ENCODE measurements at regions not wholly inside any gene's neighbourhood (a gene's known extent, or its start where the extent isn't known, plus 50 kb on each side); places are given as distances from the start of the nearest gene placed in this dataset.

DNA sequence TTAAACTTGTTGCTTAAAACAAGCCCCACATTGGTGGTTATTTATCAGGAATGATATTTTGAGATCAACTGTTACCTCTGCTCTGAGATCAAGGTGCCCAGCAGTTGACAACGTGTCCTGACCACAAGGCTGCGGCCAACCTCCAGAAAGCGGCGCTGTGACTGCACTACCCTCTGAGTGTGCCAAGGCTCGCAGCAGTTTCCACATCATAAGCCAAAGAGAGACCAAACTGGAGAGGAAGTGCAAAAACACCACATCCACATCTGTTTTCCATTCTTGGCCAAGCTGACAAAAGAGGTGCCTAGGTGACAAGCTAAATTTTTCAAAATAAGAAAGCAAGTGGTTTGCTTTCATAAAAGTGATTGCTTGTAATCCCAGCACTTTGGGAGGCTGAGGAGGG, 410.8 kb upstream of the POU3F3 start:
- H3K27me3 ChIP-seq: no peaks in the 10 kb centered on the region
- TF ChIP-seq EP300 (IDR thresholded peaks at IDR 0.05) (no peak), POLR2A (IDR thresholded peaks at IDR 0.05) (no peak)
- TF ChIP-seq, protein P1, sequence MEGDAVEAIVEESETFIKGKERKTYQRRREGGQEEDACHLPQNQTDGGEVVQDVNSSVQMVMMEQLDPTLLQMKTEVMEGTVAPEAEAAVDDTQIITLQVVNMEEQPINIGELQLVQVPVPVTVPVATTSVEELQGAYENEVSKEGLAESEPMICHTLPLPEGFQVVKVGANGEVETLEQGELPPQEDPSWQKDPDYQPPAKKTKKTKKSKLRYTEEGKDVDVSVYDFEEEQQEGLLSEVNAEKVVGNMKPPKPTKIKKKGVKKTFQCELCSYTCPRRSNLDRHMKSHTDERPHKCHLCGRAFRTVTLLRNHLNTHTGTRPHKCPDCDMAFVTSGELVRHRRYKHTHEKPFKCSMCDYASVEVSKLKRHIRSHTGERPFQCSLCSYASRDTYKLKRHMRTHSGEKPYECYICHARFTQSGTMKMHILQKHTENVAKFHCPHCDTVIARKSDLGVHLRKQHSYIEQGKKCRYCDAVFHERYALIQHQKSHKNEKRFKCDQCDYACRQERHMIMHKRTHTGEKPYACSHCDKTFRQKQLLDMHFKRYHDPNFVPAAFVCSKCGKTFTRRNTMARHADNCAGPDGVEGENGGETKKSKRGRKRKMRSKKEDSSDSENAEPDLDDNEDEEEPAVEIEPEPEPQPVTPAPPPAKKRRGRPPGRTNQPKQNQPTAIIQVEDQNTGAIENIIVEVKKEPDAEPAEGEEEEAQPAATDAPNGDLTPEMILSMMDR (IDR thresholded peaks at IDR 0.05): no peak
- no peak for DNase-seq (ENCODE audit: low spot score in 2 of 2)
- H3K27ac ChIP-seq: no peak overlapping the region
- H3K4me3 ChIP-seq: no peak overlapping the region
- no peaks in the 10 kb centered on the region for H3K9me3 ChIP-seq
- WGBS, 2 donors: 66 to 93% methylated on average over 5 of the region's 5 CpGs
- no peaks in the 10 kb centered on the region for H3K36me3 ChIP-seq
- H3K4me1 ChIP-seq: no peaks in the 10 kb centered on the region

DNA sequence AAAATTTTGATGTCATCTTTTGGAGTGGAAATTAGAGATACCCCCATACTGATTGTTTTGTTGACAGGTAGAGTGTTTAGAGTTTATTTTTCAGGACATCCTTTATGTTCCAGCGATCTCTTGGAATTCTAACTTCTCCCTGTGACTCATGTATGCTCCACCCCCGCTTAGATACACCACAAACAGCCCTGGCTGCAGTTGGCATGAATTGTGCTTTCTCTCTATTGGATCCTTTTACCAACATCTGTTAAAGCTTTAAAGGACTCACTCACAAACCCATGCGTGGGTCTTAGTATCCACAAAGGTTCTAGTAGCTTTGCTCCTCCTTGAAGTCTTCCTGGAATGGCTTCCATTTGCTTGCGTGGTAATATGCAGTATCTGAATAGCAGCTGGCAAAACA, 409.5 kb upstream of the POU3F3 start:
- 63 to 68% methylated on average over 4 of the region's 4 CpGs for WGBS, 2 donors
- no peak for DNase-seq (ENCODE audit: low spot score in 2 of 2)

DNA sequence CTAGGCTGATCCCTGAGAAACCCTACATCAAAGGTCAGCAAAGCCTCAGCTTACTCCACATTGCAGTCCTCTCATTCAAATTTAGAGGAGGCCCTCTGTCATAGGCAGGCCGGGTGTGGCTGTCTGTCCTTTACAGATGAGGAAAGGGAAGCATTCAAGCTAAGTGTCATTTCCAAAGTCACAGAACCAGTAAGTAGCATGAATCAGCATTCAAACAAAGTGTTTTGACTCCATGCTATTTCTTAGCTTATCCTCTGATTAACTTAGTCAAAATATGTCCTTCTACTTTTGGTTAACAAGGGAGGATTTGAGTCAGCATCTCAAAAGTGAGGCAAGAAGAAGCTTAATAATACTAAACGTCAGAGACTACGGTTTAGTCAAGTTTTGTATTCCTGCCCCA, 409.0 kb upstream of the POU3F3 start:
- TF ChIP-seq POLR2A (IDR thresholded peaks at IDR 0.05): no peak
- TF ChIP-seq, protein P1 (IDR thresholded peaks at IDR 0.05): no peak
- no peak for TF ChIP-seq EP300 (IDR thresholded peaks at IDR 0.05)
- H3K4me3 ChIP-seq: no peak overlapping the region
- no peak for DNase-seq (ENCODE audit: low spot score in 2 of 2)
- H3K4me1 ChIP-seq: no peaks in the 10 kb centered on the region
- no peak overlapping the region for H3K27ac ChIP-seq
- 78 to 87% methylated on average over 3 of the region's 3 CpGs for WGBS, 2 donors
- H3K9me3 ChIP-seq: no peaks in the 10 kb centered on the region
- no peaks in the 10 kb centered on the region for H3K36me3 ChIP-seq
- no peaks in the 10 kb centered on the region for H3K27me3 ChIP-seq

More for the DNA sequence above, 409.5 kb upstream of the POU3F3 start:
- TF ChIP-seq EP300 (IDR thresholded peaks at IDR 0.05) (no peak), POLR2A (IDR thresholded peaks at IDR 0.05) (no peak)
- TF ChIP-seq, protein P1 (IDR thresholded peaks at IDR 0.05): no peak
- no peaks in the 10 kb centered on the region for H3K9me3 ChIP-seq
- no peak overlapping the region for H3K27ac ChIP-seq
- no peaks in the 10 kb centered on the region for H3K36me3 ChIP-seq
- no peaks in the 10 kb centered on the region for H3K4me1 ChIP-seq
- no peaks in the 10 kb centered on the region for H3K27me3 ChIP-seq
- no peak overlapping the region for H3K4me3 ChIP-seq

DNA sequence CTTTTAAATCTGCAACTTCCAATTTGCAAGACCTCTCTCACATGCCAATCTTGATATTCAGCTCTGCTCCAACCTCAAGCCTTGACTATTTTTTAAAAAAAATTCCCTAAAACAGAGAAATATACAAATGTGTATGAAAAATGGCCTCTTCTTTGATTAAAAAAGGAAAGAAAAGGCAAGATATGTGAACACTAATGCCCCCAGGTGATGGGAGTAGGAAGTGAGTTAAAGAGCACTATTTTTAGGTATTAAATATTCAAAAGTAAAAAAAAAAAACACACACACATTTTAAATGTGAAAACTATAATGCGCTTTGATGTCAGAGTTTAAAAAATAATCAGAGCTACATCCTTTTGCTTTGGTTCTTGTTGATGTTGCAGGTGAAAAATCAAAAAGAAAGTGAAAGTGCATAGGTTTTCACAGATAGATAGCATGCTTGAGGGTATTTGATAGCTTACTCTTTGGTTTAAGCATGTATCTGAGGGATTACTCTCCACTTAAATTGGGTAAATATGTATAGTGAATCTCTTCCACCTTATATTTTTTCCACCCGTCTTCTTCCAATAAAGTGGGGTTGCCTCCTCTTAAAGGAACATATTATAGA, 406.0 kb upstream of the POU3F3 start:
- Histone ChIP-seq H3K36me3 (no peaks in the 10 kb centered on the region), H3K27ac (no peak overlapping the region), H3K27me3 (no peaks in the 10 kb centered on the region), H3K4me1 (no peaks in the 10 kb centered on the region), H3K9me3 (no peaks in the 10 kb centered on the region), H3K4me3 (no peak overlapping the region)
- no peak for TF ChIP-seq EP300 (IDR thresholded peaks at IDR 0.05)
- no peak for TF ChIP-seq POLR2A (IDR thresholded peaks at IDR 0.05)
- TF ChIP-seq, protein P1 (IDR thresholded peaks at IDR 0.05): no peak
- DNase-seq (ENCODE audit: low spot score in 2 of 2): no peak
- 79 to 83% methylated on average over 2 of the region's 2 CpGs for WGBS, 2 donors

DNA sequence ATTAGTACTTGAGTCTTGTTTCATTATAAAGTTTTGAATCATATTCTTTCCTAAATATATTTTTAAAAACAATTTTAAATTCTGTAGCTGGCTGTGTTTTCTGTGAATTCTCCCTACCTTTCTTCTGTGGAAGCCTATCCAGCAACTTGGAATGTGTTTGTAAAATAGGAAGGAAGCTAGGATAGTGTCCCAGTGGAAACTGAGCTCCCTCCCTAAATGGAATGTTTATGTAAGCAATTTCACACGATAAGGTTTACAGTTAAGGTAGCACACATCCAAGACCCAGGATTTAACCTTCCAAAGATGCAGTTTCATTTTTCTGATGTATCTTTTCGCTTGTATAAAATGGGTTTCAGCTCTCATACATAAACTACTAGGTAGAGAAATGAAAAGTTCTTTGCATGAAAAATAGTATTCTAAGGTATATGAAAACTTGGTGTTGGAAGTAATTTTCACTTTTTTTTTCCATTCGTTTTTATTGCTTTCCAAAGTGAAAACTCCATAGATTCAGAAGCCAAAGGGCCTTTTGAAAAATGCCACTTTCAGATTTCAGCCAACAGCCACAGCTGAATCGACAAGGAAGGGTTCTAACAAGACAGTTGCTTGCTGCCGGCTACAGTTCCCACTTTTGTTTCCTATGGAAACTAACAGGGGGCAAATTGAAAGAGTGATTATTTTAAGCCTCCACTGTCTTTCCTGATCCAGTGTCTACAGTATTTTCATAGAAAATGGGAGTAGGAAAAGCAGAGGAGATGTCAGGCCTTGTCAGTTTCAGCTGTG, 405.1 kb upstream of the POU3F3 start:
- no peak for DNase-seq (ENCODE audit: low spot score in 2 of 2)
- Histone ChIP-seq H3K27ac (no peak overlapping the region), H3K4me3 (no peak overlapping the region), H3K36me3 (no peaks in the 10 kb centered on the region), H3K27me3 (no peaks in the 10 kb centered on the region), H3K9me3 (no peaks in the 10 kb centered on the region), H3K4me1 (no peaks in the 10 kb centered on the region)
- TF ChIP-seq EP300 (IDR thresholded peaks at IDR 0.05) (no peak), POLR2A (IDR thresholded peaks at IDR 0.05) (no peak)
- TF ChIP-seq, protein P1 (IDR thresholded peaks at IDR 0.05): no peak
- 36 to 38% methylated on average over 5 of the region's 5 CpGs for WGBS, 2 donors
